H54 (cell line): ENCODE measurements at regions not wholly inside any gene's neighbourhood (a gene's known extent, or its start where the extent isn't known, plus 50 kb on each side); places are given as distances from the start of the nearest gene placed in this dataset.

ENCODE experiments used
- DNase-seq: peaks from one replicate; pipeline ENCODE4 v3.0.0; 2011; ENCODE audit warnings: low spot score, mixed read lengths; ENCODE audit not compliant: insufficient read length
- FAIRE-seq: peaks from 3 replicates; lab custom pipeline; 2011; peaks lifted over from hg19 to GRCh38; lab: Jason Lieb, UNC
- POLR2A ChIP-seq: IDR thresholded peaks from 2 replicates; pipeline ENCODE4 v1.6.1; 2011; ENCODE audit warnings: low read depth, mild to moderate bottlenecking, low read length

- FAIRE-seq (no peak), DNase-seq (no peak)
- no peak for TF ChIP-seq POLR2A
Measured at GRCh38 chr5:69034898-69035297, 58.9 kb upstream of the SLC30A5 start.

- DNase-seq: no peak
- no peak for FAIRE-seq
- no peak for TF ChIP-seq POLR2A
Measured at GRCh38 chr5:69035665-69036064, 58.1 kb upstream of the SLC30A5 start.

- FAIRE-seq: no peak
- no peak for DNase-seq
- no peak for TF ChIP-seq POLR2A
Measured at GRCh38 chr5:69038539-69038938, 55.3 kb upstream of the SLC30A5 start.

- no peak for DNase-seq
- no peak for TF ChIP-seq POLR2A
- no peak for FAIRE-seq
Measured at GRCh38 chr5:69039829-69040228, 54.0 kb upstream of the SLC30A5 start.

- DNase-seq (no peak), FAIRE-seq (no peak)
- no peak for TF ChIP-seq POLR2A
Measured at GRCh38 chr5:69042500-69042899, 51.3 kb upstream of the SLC30A5 start.

GRCh38 chr5:69042915-69043654 is 50.7 kb upstream of the SLC30A5 start:
- FAIRE-seq: no peak

GRCh38 chr5:69043655-69043996 is 50.2 kb upstream of the SLC30A5 start:
- TF ChIP-seq POLR2A: no peak
- DNase-seq (no peak), FAIRE-seq (no peak)

More at GRCh38 chr5:69042915-69043654, 50.7 kb upstream of the SLC30A5 start:
- peak; percentile 47 for DNase-seq
- TF ChIP-seq POLR2A: no peak
